A673 (cell line): ENCODE measurements at regions not wholly inside any gene's neighbourhood (a gene's known extent, or its start where the extent isn't known, plus 50 kb on each side); places are given as distances from the start of the nearest gene placed in this dataset.

Experiments
- BruUV-seq: library from RNA; stranded (reverse); fragments of 400-500 nt; replicated peaks from 2 replicates; lab custom pipeline; 2021; lab: Mats Ljungman, UMichigan
- CTCF ChIA-PET: fragments of 300-600 bp; sonication (Branson Sonifier 250); formaldehyde crosslinking; loops from one replicate; lab custom pipeline; 2022; ENCODE audit warnings: antibody characterized with exemption; lab: Charles Lee
- POLR2A ChIA-PET: fragments of 300-600 bp; sonication (Branson Sonifier 250); formaldehyde crosslinking; loops from one replicate; lab custom pipeline; 2022; ENCODE audit warnings: antibody characterized with exemption; ENCODE audit not compliant: low non-redundant PET; lab: Charles Lee
- DNase-seq: peaks from one replicate; pipeline ENCODE4 v3.0.0-alpha.2; 2015; ENCODE audit warnings: low spot score
- H3K27ac ChIP-seq: fragments of 200-600 bp; sonication (generic); 2 replicates; pipeline ENCODE4 v1.5.1; 2016; ENCODE audit warnings: mixed run types, low read depth, mild to moderate bottlenecking, mixed read lengths, antibody characterized with exemption, low read length; ENCODE audit not compliant: poor library complexity, severe bottlenecking
- H3K27me3 ChIP-seq: fragments of 200-600 bp; sonication (generic); replicated peaks from 2 replicates; pipeline ENCODE4 v1.6.1; 2017; ENCODE audit warnings: mixed run types, low read depth, mild to moderate bottlenecking, mixed read lengths, antibody characterized with exemption, low read length; ENCODE audit not compliant: insufficient read depth, poor library complexity
- H3K36me3 ChIP-seq: fragments of 200-600 bp; sonication (generic); 2 replicates; pipeline ENCODE4 v1.6.1; 2016; ENCODE audit warnings: mixed run types, mild to moderate bottlenecking, mixed read lengths, antibody characterized with exemption, low read length; ENCODE audit not compliant: insufficient read depth, poor library complexity, severe bottlenecking
- H3K4me1 ChIP-seq: fragments of 200-600 bp; sonication (generic); 2 replicates; pipeline ENCODE4 v1.6.1; 2017; ENCODE audit warnings: mixed run types, mild to moderate bottlenecking, mixed read lengths, antibody characterized with exemption, low read length; ENCODE audit not compliant: insufficient read depth, poor library complexity, severe bottlenecking
- H3K4me3 ChIP-seq: fragments of 200-600 bp; sonication (generic); 2 replicates; pipeline ENCODE4 v1.5.1; 2016; ENCODE audit warnings: low read depth, mixed run types, mild to moderate bottlenecking, mixed read lengths, low read length; ENCODE audit not compliant: poor library complexity, severe bottlenecking
- H3K9me3 ChIP-seq: fragments of 200-600 bp; sonication (generic); 2 replicates; pipeline ENCODE4 v1.6.1; 2016; ENCODE audit warnings: mixed run types, low read depth, mild to moderate bottlenecking, mixed read lengths, antibody characterized with exemption, low read length; ENCODE audit not compliant: poor library complexity, severe bottlenecking
- CTCF ChIP-seq: fragments of 300-800, 200-600 bp; sonication (generic); conservative IDR thresholded peaks from 2 replicates; pipeline ENCODE4 v1.5.1; 2017; ENCODE audit warnings: low read depth, mild to moderate bottlenecking, antibody characterized with exemption, low read length, moderate library complexity, mixed read lengths
- EZH2 ChIP-seq: fragments of 200-600 bp; sonication (generic); IDR thresholded peaks from 2 replicates; pipeline ENCODE4 v1.6.1; 2017; ENCODE audit warnings: borderline replicate concordance, low read depth, mild to moderate bottlenecking, mixed read lengths, antibody characterized with exemption, low read length; ENCODE audit not compliant: poor library complexity, severe bottlenecking
- intact Hi-C: fragments of 100-400 bp; cut with micrococcal nuclease; formaldehyde crosslinking; loops from one replicate; pipeline ENCODE4 v1.10.0; 2022; ENCODE audit not compliant: unreplicated experiment

GRCh38 chr6:129923530-129924250 lies 62.6 kb upstream of the TMEM244 start:
- POLR2A ChIA-PET, result no interaction called here
- no TSS peak for BruUV-seq
- DNase-seq, result no peak
- no peak for TF ChIP-seq CTCF
- TF ChIP-seq EZH2, result no peak
- no peak overlapping the region for H3K27ac ChIP-seq
- intact Hi-C loops, result no loop called here
- peaks cover 5% of the 10 kb centered on the region for H3K4me1 ChIP-seq
- no peaks in the 10 kb centered on the region for H3K27me3 ChIP-seq
- CTCF ChIA-PET, result no interaction called here
- no peaks in the 10 kb centered on the region for H3K36me3 ChIP-seq
- H3K4me3 ChIP-seq, result no peak overlapping the region
- H3K9me3 ChIP-seq, result no peaks in the 10 kb centered on the region

DNA sequence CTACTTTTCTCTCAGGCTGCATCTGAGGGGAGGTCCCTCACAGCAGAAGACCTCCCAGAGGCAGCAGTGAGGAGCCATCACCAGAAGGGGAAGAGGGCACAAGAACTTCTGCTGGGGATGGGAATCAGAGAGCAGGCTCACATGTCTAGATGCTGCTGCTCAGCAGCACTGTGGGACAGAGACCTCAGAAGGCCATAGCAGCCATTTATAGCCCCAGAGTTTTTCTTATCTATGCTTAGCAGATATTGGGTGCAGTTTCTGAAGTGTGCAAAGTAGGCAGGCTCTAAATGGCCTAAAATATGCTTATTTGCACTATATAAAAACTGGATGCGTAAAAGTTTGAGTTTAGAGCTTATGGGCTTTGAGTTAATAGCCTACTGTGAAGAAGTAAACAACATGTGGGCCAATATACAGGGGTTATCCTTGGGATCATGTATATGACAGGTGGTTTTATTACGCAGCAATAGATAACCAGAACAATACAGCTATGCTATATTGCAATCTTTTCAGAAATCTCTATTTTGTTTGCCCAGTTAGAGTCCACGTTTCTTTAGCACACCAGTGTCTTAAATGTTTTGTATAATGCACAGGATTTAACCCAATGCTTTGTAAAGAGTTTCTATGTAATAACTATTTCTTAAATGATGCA lies 60.2 kb upstream of the TMEM244 start:
- TF ChIP-seq EZH2 (no peak), CTCF (no peak)
- DNase-seq, result no peak
- Histone ChIP-seq H3K4me3 (no peak overlapping the region), H3K27me3 (no peaks in the 10 kb centered on the region), H3K4me1 (no peaks in the 10 kb centered on the region), H3K27ac (no peak overlapping the region), H3K36me3 (no peaks in the 10 kb centered on the region), H3K9me3 (no peaks in the 10 kb centered on the region)
- intact Hi-C loops, result no loop called here
- ChIA-PET CTCF (no interaction called here), POLR2A (no interaction called here)
- BruUV-seq, result no TSS peak

- TF ChIP-seq EZH2 (no peak), CTCF (no peak)
- no peaks in the 10 kb centered on the region for H3K9me3 ChIP-seq
- no peaks in the 10 kb centered on the region for H3K27me3 ChIP-seq
- H3K4me3 ChIP-seq, result no peak overlapping the region
- no peak for DNase-seq
- no TSS peak for BruUV-seq
- POLR2A ChIA-PET, result no interaction called here
- no peaks in the 10 kb centered on the region for H3K4me1 ChIP-seq
- H3K27ac ChIP-seq, result no peak overlapping the region
- CTCF ChIA-PET, result no interaction called here
- H3K36me3 ChIP-seq, result no peaks in the 10 kb centered on the region
- intact Hi-C loops, result no loop called here
These were observed 59.1 kb upstream of the TMEM244 start for GRCh38 chr6:129920103-129920798.
